SK-N-SH treated with all-trans-retinoic acid at 6 μM for 48 hours (cell line): ENCODE measurements at regions not wholly inside any gene's neighbourhood (a gene's known extent, or its start where the extent isn't known, plus 50 kb on each side); places are given as distances from the start of the nearest gene placed in this dataset.

Source experiments
- CSDC2 ChIP-seq: fragments of 250-450 bp; sonication (Bioruptor Pico); IDR thresholded peaks from 2 replicates; pipeline ENCODE4 v1.5.0; 2020; ENCODE audit warnings: mild to moderate bottlenecking, moderate library complexity
- GLIS3 ChIP-seq: fragments of 250-450 bp; sonication (Bioruptor Pico); IDR thresholded peaks from 2 replicates; pipeline ENCODE4 v1.5.0; 2020; ENCODE audit warnings: mild to moderate bottlenecking, moderate library complexity
- PPARA ChIP-seq: fragments of 250-450 bp; sonication (Bioruptor Pico); IDR thresholded peaks from 2 replicates; pipeline ENCODE4 v1.5.0; 2020; ENCODE audit warnings: mild to moderate bottlenecking, borderline replicate concordance
- RARB ChIP-seq: fragments of 250-450 bp; sonication (Bioruptor Pico); IDR thresholded peaks from 2 replicates; pipeline ENCODE4 v1.8.0; 2021; ENCODE audit warnings: mild to moderate bottlenecking, moderate library complexity
- SNAI2 ChIP-seq: fragments of 250-450 bp; sonication (Bioruptor Pico); IDR thresholded peaks from 2 replicates; pipeline ENCODE4 v1.5.0; 2020; ENCODE audit warnings: mild to moderate bottlenecking, moderate library complexity
- ZC3H10 ChIP-seq: fragments of 250-450 bp; sonication (Bioruptor Pico); IDR thresholded peaks from 2 replicates; pipeline ENCODE4 v1.5.1; 2021; ENCODE audit warnings: mild to moderate bottlenecking, moderate library complexity
- ZFP3 ChIP-seq: fragments of 250-450 bp; sonication (Bioruptor Pico); IDR thresholded peaks from 2 replicates; pipeline ENCODE4 v1.5.0; 2020; ENCODE audit warnings: mild to moderate bottlenecking, moderate library complexity
- ZFP30 ChIP-seq: fragments of 450-650 bp; formaldehyde crosslinking; IDR thresholded peaks from 2 replicates; pipeline ENCODE4 v1.5.0; 2022; ENCODE audit warnings: mild to moderate bottlenecking, moderate library complexity
- ZNF8 ChIP-seq: fragments of 450-650 bp; formaldehyde crosslinking; IDR thresholded peaks from 2 replicates; pipeline ENCODE4 v1.5.0; 2020; ENCODE audit warnings: mild to moderate bottlenecking, moderate library complexity
- TF ChIP-seq, protein P1 (sequence below): fragments of 250-450 bp; sonication (Bioruptor Pico); IDR thresholded peaks from 2 replicates; pipeline ENCODE4 v1.8.0; 2020; ENCODE audit warnings: mild to moderate bottlenecking, moderate library complexity, borderline replicate concordance
- TF ChIP-seq, protein P2 (sequence below): fragments of 250-450 bp; sonication (Bioruptor Pico); IDR thresholded peaks from 2 replicates; pipeline ENCODE4 v1.5.1; 2021; ENCODE audit warnings: mild to moderate bottlenecking, moderate library complexity

DNA sequence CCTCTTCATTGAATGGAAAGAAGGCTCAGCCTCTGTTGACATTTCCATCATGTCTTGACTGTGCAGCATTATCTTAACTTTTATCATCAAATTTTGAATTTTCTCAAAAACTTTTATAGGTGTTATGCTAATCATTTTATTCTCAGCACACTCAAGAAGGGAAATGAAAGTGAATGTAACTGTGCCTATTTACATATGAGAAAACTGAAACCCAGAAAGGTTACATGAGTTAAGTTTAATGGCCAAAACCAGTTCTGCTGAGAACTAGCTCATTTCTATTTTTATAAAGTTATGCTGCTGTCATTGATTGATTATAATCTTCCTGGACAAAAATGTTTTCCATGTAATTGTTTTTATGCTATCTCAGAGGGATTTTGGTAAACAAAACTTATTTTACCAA is 618.8 kb upstream of the NRXN1 start:
- TF ChIP-seq PPARA (CRISPR knock-in tag) (no peak), ZFP3 (CRISPR knock-in tag) (no peak), ZFP30 (no peak), ZNF8 (CRISPR knock-in tag) (no peak), GLIS3 (CRISPR knock-in tag) (no peak), ZC3H10 (CRISPR knock-in tag) (no peak), SNAI2 (CRISPR knock-in tag) (no peak), RARB (CRISPR knock-in tag) (no peak), CSDC2 (CRISPR knock-in tag) (no peak)
- TF ChIP-seq, protein P1, sequence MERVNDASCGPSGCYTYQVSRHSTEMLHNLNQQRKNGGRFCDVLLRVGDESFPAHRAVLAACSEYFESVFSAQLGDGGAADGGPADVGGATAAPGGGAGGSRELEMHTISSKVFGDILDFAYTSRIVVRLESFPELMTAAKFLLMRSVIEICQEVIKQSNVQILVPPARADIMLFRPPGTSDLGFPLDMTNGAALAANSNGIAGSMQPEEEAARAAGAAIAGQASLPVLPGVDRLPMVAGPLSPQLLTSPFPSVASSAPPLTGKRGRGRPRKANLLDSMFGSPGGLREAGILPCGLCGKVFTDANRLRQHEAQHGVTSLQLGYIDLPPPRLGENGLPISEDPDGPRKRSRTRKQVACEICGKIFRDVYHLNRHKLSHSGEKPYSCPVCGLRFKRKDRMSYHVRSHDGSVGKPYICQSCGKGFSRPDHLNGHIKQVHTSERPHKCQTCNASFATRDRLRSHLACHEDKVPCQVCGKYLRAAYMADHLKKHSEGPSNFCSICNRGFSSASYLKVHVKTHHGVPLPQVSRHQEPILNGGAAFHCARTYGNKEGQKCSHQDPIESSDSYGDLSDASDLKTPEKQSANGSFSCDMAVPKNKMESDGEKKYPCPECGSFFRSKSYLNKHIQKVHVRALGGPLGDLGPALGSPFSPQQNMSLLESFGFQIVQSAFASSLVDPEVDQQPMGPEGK (CRISPR knock-in tag) = no peak
- TF ChIP-seq, protein P2, sequence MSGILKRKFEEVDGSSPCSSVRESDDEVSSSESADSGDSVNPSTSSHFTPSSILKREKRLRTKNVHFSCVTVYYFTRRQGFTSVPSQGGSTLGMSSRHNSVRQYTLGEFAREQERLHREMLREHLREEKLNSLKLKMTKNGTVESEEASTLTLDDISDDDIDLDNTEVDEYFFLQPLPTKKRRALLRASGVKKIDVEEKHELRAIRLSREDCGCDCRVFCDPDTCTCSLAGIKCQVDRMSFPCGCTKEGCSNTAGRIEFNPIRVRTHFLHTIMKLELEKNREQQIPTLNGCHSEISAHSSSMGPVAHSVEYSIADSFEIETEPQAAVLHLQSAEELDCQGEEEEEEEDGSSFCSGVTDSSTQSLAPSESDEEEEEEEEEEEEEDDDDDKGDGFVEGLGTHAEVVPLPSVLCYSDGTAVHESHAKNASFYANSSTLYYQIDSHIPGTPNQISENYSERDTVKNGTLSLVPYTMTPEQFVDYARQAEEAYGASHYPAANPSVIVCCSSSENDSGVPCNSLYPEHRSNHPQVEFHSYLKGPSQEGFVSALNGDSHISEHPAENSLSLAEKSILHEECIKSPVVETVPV = no peak
